Peyer's patch (tissue), 4 donors: ENCODE measurements at regions not wholly inside any gene's neighbourhood (a gene's known extent, or its start where the extent isn't known, plus 50 kb on each side); places are given as distances from the start of the nearest gene placed in this dataset.
"Not testable (repeated sequence)": the region's sequence is repeated elsewhere in the genome, so short reads cannot be mapped to it uniquely, and the experiment has no call there.

Experiments used
- DNase-seq, 3 donors: peaks; one replicate each; pipeline ENCODE4 v3.0.0-alpha.2; 2017 to 2019
- H3K27ac ChIP-seq, 4 donors: fragments of 200-600 bp; sonication (generic); one replicate each; pipeline ENCODE4 v1.5.1; 2016 to 2019
- H3K27me3 ChIP-seq, 2 donors: fragments of 200-600 bp; sonication (generic); one replicate each; pipeline ENCODE4 v1.5.1; 2019
- H3K36me3 ChIP-seq, 3 donors: fragments of 200-600 bp; sonication (generic); one replicate each; pipeline ENCODE4 v1.5.1; 2016 to 2019
- H3K4me1 ChIP-seq, 4 donors: fragments of 200-600 bp; sonication (generic); one replicate each; pipeline ENCODE4 v1.5.1; 2016 to 2019
- H3K4me3 ChIP-seq, 4 donors: fragments of 200-600 bp; sonication (generic); 1 replicate in 3 of 4; 2 replicates in 1 of 4; pipeline ENCODE4 v1.5.1; 2016 to 2019; ENCODE audit warnings: mild to moderate bottlenecking in 1 of 4
- H3K9me3 ChIP-seq, 4 donors: fragments of 200-600 bp; sonication (generic); one replicate each; pipeline ENCODE4 v1.5.1; 2016 to 2019; ENCODE audit warnings: mild to moderate bottlenecking in 1 of 4
- CTCF ChIP-seq, 6 experiments: fragments of 450-650 bp in 4 of 6; fragments of 200-600 bp in 2 of 6; sonication (generic) in 1 of 6; IDR thresholded peaks; one replicate each; pipeline ENCODE4 v1.5.1; 2017 to 2019; ENCODE audit warnings: antibody characterized with exemption in 6 of 6, mild to moderate bottlenecking in 3 of 6, moderate library complexity in 1 of 6
- POLR2A ChIP-seq, 2 donors: fragments of 450-650 bp; IDR thresholded peaks; one replicate each; pipeline ENCODE4 v1.5.1; 2017; ENCODE audit warnings: antibody characterized with exemption in 2 of 2, mild to moderate bottlenecking in 2 of 2, moderate library complexity in 2 of 2

- Histone ChIP-seq H3K4me1 (no peaks in the 10 kb centered on the region), H3K27me3 (no peaks in the 10 kb centered on the region), H3K36me3 (no peaks in the 10 kb centered on the region), H3K9me3 (no peaks in the 10 kb centered on the region), H3K4me3 (no peak overlapping the region), H3K27ac (peak overlapping the region in 1 of 4 donors; percentile 68)
- peak in 1 of 3 donors; percentile 22 for DNase-seq
- TF ChIP-seq CTCF (IDR thresholded peaks at IDR 0.05), result no peak
- TF ChIP-seq POLR2A (IDR thresholded peaks at IDR 0.05), result no peak
Measured at GRCh38 chr16:86075488-86075785, 176.5 kb downstream of the IRF8 start.

- H3K9me3 ChIP-seq, result no peaks in the 10 kb centered on the region
- TF ChIP-seq CTCF (IDR thresholded peaks at IDR 0.05), result no peak
- TF ChIP-seq POLR2A (IDR thresholded peaks at IDR 0.05), result no peak
- no peaks in the 10 kb centered on the region for H3K27me3 ChIP-seq
- H3K36me3 ChIP-seq, result no peaks in the 10 kb centered on the region
- H3K27ac ChIP-seq, result no peak overlapping the region
- DNase-seq, result peak in 2 of 3 donors; percentile 22 to 42
- no peak overlapping the region for H3K4me3 ChIP-seq
- H3K4me1 ChIP-seq, result no peaks in the 10 kb centered on the region
Measured at GRCh38 chr16:86075839-86076440, 177.0 kb downstream of the IRF8 start.

- Histone ChIP-seq H3K4me3 (no peak overlapping the region), H3K9me3 (no peaks in the 10 kb centered on the region), H3K27me3 (no peaks in the 10 kb centered on the region), H3K36me3 (no peaks in the 10 kb centered on the region), H3K27ac (no peak overlapping the region), H3K4me1 (no peaks in the 10 kb centered on the region)
- DNase-seq, result peak in 2 of 3 donors; percentile 8 to 25
- TF ChIP-seq POLR2A (IDR thresholded peaks at IDR 0.05), result no peak
- no peak for TF ChIP-seq CTCF (IDR thresholded peaks at IDR 0.05)
Measured at GRCh38 chr16:86076606-86077005, 177.6 kb downstream of the IRF8 start.

GRCh38 chr16:86077243-86077940 is 178.4 kb downstream of the IRF8 start:
- no peak overlapping the region for H3K4me3 ChIP-seq
- H3K9me3 ChIP-seq, result no peaks in the 10 kb centered on the region
- H3K27ac ChIP-seq, result peak overlapping the region in 2 of 4 donors; percentile 17 to 35
- no peaks in the 10 kb centered on the region for H3K36me3 ChIP-seq
- TF ChIP-seq CTCF (IDR thresholded peaks at IDR 0.05) (no peak), POLR2A (IDR thresholded peaks at IDR 0.05) (no peak)
- no peaks in the 10 kb centered on the region for H3K27me3 ChIP-seq
- peak in 2 of 3 donors; percentile 12 to 40 for DNase-seq
- no peaks in the 10 kb centered on the region for H3K4me1 ChIP-seq

- Histone ChIP-seq H3K4me3 (no peak overlapping the region), H3K9me3 (no peaks in the 10 kb centered on the region), H3K27ac (peak overlapping the region in 2 of 4 donors; percentile 17 to 35), H3K36me3 (no peaks in the 10 kb centered on the region), H3K4me1 (no peaks in the 10 kb centered on the region), H3K27me3 (no peaks in the 10 kb centered on the region)
- TF ChIP-seq POLR2A (IDR thresholded peaks at IDR 0.05) (no peak), CTCF (IDR thresholded peaks at IDR 0.05) (no peak)
- peak in 1 of 3 donors; percentile 33 for DNase-seq
Measured at GRCh38 chr16:86078121-86078600, 179.2 kb downstream of the IRF8 start.

GRCh38 chr16:86078711-86079110 is 179.7 kb downstream of the IRF8 start:
- not testable (repeated sequence) for H3K4me1 ChIP-seq, H3K4me3 ChIP-seq, H3K36me3 ChIP-seq, H3K27me3 ChIP-seq, H3K9me3 ChIP-seq, H3K27ac ChIP-seq
- peak in 1 of 3 donors; percentile 19 for DNase-seq
